ENCODE measurements at regions not wholly inside any gene's neighbourhood (a gene's known extent, or its start where the extent isn't known, plus 50 kb on each side); places are given as distances from the start of the nearest gene placed in this dataset.

DNA sequence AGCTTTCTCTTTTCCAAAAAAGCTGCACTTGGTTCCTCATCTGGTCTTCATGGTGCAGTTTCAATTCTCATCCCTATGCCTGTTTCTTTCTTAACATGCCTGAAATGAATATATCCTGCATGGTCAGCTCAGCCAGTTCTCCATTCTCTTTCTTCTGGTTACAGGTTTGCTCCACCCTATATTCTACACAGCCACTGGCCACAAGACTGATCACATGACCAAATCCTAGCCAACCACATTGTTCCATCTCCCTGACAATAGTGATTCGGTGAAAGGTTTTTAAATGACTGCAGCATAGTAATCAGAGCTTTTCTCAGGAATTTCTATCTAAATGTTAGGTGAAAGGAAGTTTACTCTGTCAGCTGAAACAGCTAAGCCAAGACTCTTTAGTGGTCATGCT, 891.4 kb downstream of the METTL15 start:
- DNase-seq (no peak), ATAC-seq (ENCODE audit: low read depth) (no peak)
- Histone ChIP-seq H3K9me3 (ENCODE audit: control extremely low read depth in 1 of 3, control insufficient read depth in 2 of 3, insufficient read depth in 1 of 3, low read length in 2 of 3) (no peaks in the 10 kb centered on the region), H3K36me3 (replicated peaks in 1 of 2; ENCODE audit: control extremely low read depth in 1 of 2, control insufficient read depth in 1 of 2, extremely low read depth in 1 of 2, insufficient read depth in 2 of 2, low read length in 1 of 2) (no peaks in the 10 kb centered on the region), H4K20me1 (ENCODE audit: control insufficient read depth, insufficient read depth, low read length, poor library complexity, severe bottlenecking) (no peaks in the 10 kb centered on the region), H3K79me2 (ENCODE audit: control insufficient read depth, insufficient read depth, low read length) (no peaks in the 10 kb centered on the region), H3K27ac (ENCODE audit: low read length in 2 of 2) (no peak overlapping the region), H2AFZ (ENCODE audit: insufficient read depth, low read depth, low read length, poor library complexity, severe bottlenecking) (no peak overlapping the region), H3K4me3 (ENCODE audit: control extremely low read depth in 1 of 5, extremely low read depth in 1 of 5, insufficient read depth in 1 of 5, low read depth in 2 of 5, low read length in 4 of 5) (no peak overlapping the region), H3K4me2 (replicated peaks; ENCODE audit: low read depth, low read length, poor library complexity, severe bottlenecking) (no peak overlapping the region), H3K27me3 (replicated peaks in 1 of 4; ENCODE audit: control extremely low read depth in 1 of 4, control insufficient read depth in 3 of 4, insufficient read depth in 4 of 4, low read length in 3 of 4) (no peaks in the 10 kb centered on the region), H3K4me1 (ENCODE audit: control insufficient read depth in 2 of 2, insufficient read depth in 2 of 2, low read length in 2 of 2) (no peaks in the 10 kb centered on the region), H3K9ac (ENCODE audit: low read length) (no peak overlapping the region)
- Mint-ChIP-seq H3K9me3 (ENCODE audit: insufficient read depth) (peaks cover 5% of the 10 kb centered on the region), H3K27ac (no peak overlapping the region), H3K4me3 (no peak overlapping the region), H3K4me1 (no peaks in the 10 kb centered on the region), H3K27me3 (no peaks in the 10 kb centered on the region)
- WGBS (ENCODE audit: insufficient coverage): no CpG with 5 or more reads among the region's 1 CpG
- POLR2A ChIA-PET: no interaction called here
- TF ChIP-seq EZH2 (IDR thresholded peaks at IDR 0.05; ENCODE audit: borderline replicate concordance, insufficient read depth, low read depth, low read length, poor library complexity, severe bottlenecking) (no peak), CTCF (IDR thresholded peaks at IDR 0.05) (no peak)
- intact Hi-C loops (cut with micrococcal nuclease): no loop called here
- CTCF ChIA-PET: no interaction called here

DNA sequence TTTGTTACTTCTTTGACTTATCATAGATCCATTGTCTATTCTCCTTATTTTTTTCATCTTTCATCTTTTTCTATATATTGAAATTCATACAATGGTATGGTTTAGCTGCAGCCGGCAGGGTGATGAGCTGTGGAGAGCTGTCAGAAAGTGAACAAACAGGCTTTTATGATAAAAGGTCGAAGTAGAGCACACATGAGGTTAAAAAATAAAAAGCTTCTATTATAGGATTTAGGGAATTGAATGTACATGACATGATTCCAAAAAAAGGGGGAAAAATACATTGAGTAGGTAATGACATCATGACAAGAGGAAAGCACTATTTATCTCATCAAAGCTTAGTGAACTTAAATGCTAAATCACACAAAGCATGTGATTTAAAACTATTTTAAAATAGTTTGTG, 884.8 kb downstream of the METTL15 start:
- no peaks in the 10 kb centered on the region for H3K27me3 Mint-ChIP-seq
- no peaks in the 10 kb centered on the region for H3K4me1 Mint-ChIP-seq
- H3K27ac Mint-ChIP-seq: no peak overlapping the region
- WGBS (ENCODE audit: insufficient coverage): no CpG with 5 or more reads among the region's 2 CpGs
- H3K9me3 Mint-ChIP-seq (ENCODE audit: insufficient read depth): no peaks in the 10 kb centered on the region
- Histone ChIP-seq H3K27ac (ENCODE audit: low read length in 2 of 2) (no peak overlapping the region), H3K9ac (ENCODE audit: low read length) (no peak overlapping the region), H3K27me3 (replicated peaks in 1 of 4; ENCODE audit: control extremely low read depth in 1 of 4, control insufficient read depth in 3 of 4, insufficient read depth in 4 of 4, low read length in 3 of 4) (no peaks in the 10 kb centered on the region), H4K20me1 (ENCODE audit: control insufficient read depth, insufficient read depth, low read length, poor library complexity, severe bottlenecking) (no peaks in the 10 kb centered on the region), H2AFZ (ENCODE audit: insufficient read depth, low read depth, low read length, poor library complexity, severe bottlenecking) (no peak overlapping the region), H3K9me3 (ENCODE audit: control extremely low read depth in 1 of 3, control insufficient read depth in 2 of 3, insufficient read depth in 1 of 3, low read length in 2 of 3) (no peaks in the 10 kb centered on the region), H3K79me2 (ENCODE audit: control insufficient read depth, insufficient read depth, low read length) (no peaks in the 10 kb centered on the region), H3K36me3 (replicated peaks in 1 of 2; ENCODE audit: control extremely low read depth in 1 of 2, control insufficient read depth in 1 of 2, extremely low read depth in 1 of 2, insufficient read depth in 2 of 2, low read length in 1 of 2) (no peaks in the 10 kb centered on the region), H3K4me2 (replicated peaks; ENCODE audit: low read depth, low read length, poor library complexity, severe bottlenecking) (no peak overlapping the region), H3K4me3 (ENCODE audit: control extremely low read depth in 1 of 5, extremely low read depth in 1 of 5, insufficient read depth in 1 of 5, low read depth in 2 of 5, low read length in 4 of 5) (no peak overlapping the region), H3K4me1 (ENCODE audit: control insufficient read depth in 2 of 2, insufficient read depth in 2 of 2, low read length in 2 of 2) (no peaks in the 10 kb centered on the region)
- POLR2A ChIA-PET: no interaction called here
- intact Hi-C loops (cut with micrococcal nuclease): loop anchor here (1.0 kb wide), 1 partner anchor 9 kb away; no protein-coding TSS in a partner anchor
- TF ChIP-seq CTCF (IDR thresholded peaks at IDR 0.05) (no peak), EZH2 (IDR thresholded peaks at IDR 0.05; ENCODE audit: borderline replicate concordance, insufficient read depth, low read depth, low read length, poor library complexity, severe bottlenecking) (no peak)
- CTCF ChIA-PET: no interaction called here
- no peak overlapping the region for H3K4me3 Mint-ChIP-seq
- DNase-seq: no peak
- no peak for ATAC-seq (ENCODE audit: low read depth)

Data from B cell (primary cell).